ENCODE measurements at regions not wholly inside any gene's neighbourhood (a gene's known extent, or its start where the extent isn't known, plus 50 kb on each side); places are given as distances from the start of the nearest gene placed in this dataset.

- TF ChIP-seq TSHZ2 (CRISPR knock-in tag; IDR thresholded peaks at IDR 0.05) (no peak), ZNF70 (CRISPR knock-in tag; IDR thresholded peaks at IDR 0.05) (no peak), BACH2 (CRISPR knock-in tag; IDR thresholded peaks at IDR 0.05; ENCODE audit: borderline replicate concordance) (no peak), ESRRG (CRISPR knock-in tag; IDR thresholded peaks at IDR 0.05) (no peak), ARNTL (CRISPR knock-in tag; IDR thresholded peaks at IDR 0.05; ENCODE audit: borderline replicate concordance, low read depth) (no peak), ZNF8 (CRISPR knock-in tag; IDR thresholded peaks at IDR 0.05) (no peak), POU6F1 (CRISPR knock-in tag; IDR thresholded peaks at IDR 0.05; ENCODE audit: borderline replicate concordance, low read depth) (no peak)
Observed at GRCh38 chr7:120201290-120201689, 71.7 kb upstream of the KCND2 start (continued).

GRCh38 chr7:120205101-120205500 lies 67.9 kb upstream of the KCND2 start:
- TF ChIP-seq ZNF565 (CRISPR knock-in tag; conservative IDR thresholded peaks at IDR 0.05; ENCODE audit: low read depth) (no peak), ZNF8 (CRISPR knock-in tag; IDR thresholded peaks at IDR 0.05) (no peak), GLIS3 (CRISPR knock-in tag; IDR thresholded peaks at IDR 0.05) (no peak), SNAI2 (CRISPR knock-in tag; IDR thresholded peaks at IDR 0.05) (no peak), CSDC2 (CRISPR knock-in tag; IDR thresholded peaks at IDR 0.05) (no peak), ZFP3 (CRISPR knock-in tag; IDR thresholded peaks at IDR 0.05) (no peak), RARB (CRISPR knock-in tag; IDR thresholded peaks at IDR 0.05) (no peak), CREB5 (CRISPR knock-in tag; IDR thresholded peaks at IDR 0.05; ENCODE audit: low read depth) (no peak), ESRRG (CRISPR knock-in tag; IDR thresholded peaks at IDR 0.05) (no peak), TSHZ2 (CRISPR knock-in tag; IDR thresholded peaks at IDR 0.05) (no peak), BACH2 (CRISPR knock-in tag; IDR thresholded peaks at IDR 0.05; ENCODE audit: borderline replicate concordance) (no peak), ARNTL (CRISPR knock-in tag; IDR thresholded peaks at IDR 0.05; ENCODE audit: borderline replicate concordance, low read depth) (no peak), TOX (CRISPR knock-in tag; IDR thresholded peaks at IDR 0.05; ENCODE audit: borderline replicate concordance) (no peak), PPARA (CRISPR knock-in tag; IDR thresholded peaks at IDR 0.05; ENCODE audit: borderline replicate concordance) (no peak), ZFP30 (CRISPR knock-in tag; IDR thresholded peaks at IDR 0.05) (no peak), OSR1 (CRISPR knock-in tag; IDR thresholded peaks at IDR 0.05) (no peak), TCF4 (CRISPR knock-in tag; IDR thresholded peaks at IDR 0.05; ENCODE audit: borderline replicate concordance) (no peak), ZNF70 (CRISPR knock-in tag; IDR thresholded peaks at IDR 0.05) (no peak)
- ATAC-seq, result no peak

GRCh38 chr7:120207037-120207436 lies 65.9 kb upstream of the KCND2 start:
- TF ChIP-seq TOX (CRISPR knock-in tag; IDR thresholded peaks at IDR 0.05; ENCODE audit: borderline replicate concordance), result no peak
- TF ChIP-seq PATZ1 (CRISPR knock-in tag; IDR thresholded peaks at IDR 0.05; ENCODE audit: borderline replicate concordance), result no peak
- TF ChIP-seq CREB5 (CRISPR knock-in tag; IDR thresholded peaks at IDR 0.05; ENCODE audit: low read depth), result no peak
- no peak for TF ChIP-seq PPARA (CRISPR knock-in tag; IDR thresholded peaks at IDR 0.05; ENCODE audit: borderline replicate concordance)
- no peak for TF ChIP-seq GLIS3 (CRISPR knock-in tag; IDR thresholded peaks at IDR 0.05)
- ATAC-seq, result no peak

Data from SK-N-SH treated with all-trans-retinoic acid at 6 μM for 48 hours (cell line).